ENCODE measurements at regions not wholly inside any gene's neighbourhood (a gene's known extent, or its start where the extent isn't known, plus 50 kb on each side); places are given as distances from the start of the nearest gene placed in this dataset.

GRCh38 chr2:10217489-10218435 lies 84.9 kb upstream of the HPCAL1 start:
- Histone ChIP-seq H3K9me3 (replicated peaks in 1 of 3) (no peaks in the 10 kb centered on the region), H3K4me1 (replicated peaks in 1 of 2) (no peaks in the 10 kb centered on the region), H3K4me3 (no peak overlapping the region), H3K36me3 (replicated peaks in 1 of 2) (no peaks in the 10 kb centered on the region), H3K27ac (no peak overlapping the region), H3K27me3 (no peaks in the 10 kb centered on the region)
- intact Hi-C loops (cut with DNase I): no loop called here
- TF ChIP-seq, protein P1, sequence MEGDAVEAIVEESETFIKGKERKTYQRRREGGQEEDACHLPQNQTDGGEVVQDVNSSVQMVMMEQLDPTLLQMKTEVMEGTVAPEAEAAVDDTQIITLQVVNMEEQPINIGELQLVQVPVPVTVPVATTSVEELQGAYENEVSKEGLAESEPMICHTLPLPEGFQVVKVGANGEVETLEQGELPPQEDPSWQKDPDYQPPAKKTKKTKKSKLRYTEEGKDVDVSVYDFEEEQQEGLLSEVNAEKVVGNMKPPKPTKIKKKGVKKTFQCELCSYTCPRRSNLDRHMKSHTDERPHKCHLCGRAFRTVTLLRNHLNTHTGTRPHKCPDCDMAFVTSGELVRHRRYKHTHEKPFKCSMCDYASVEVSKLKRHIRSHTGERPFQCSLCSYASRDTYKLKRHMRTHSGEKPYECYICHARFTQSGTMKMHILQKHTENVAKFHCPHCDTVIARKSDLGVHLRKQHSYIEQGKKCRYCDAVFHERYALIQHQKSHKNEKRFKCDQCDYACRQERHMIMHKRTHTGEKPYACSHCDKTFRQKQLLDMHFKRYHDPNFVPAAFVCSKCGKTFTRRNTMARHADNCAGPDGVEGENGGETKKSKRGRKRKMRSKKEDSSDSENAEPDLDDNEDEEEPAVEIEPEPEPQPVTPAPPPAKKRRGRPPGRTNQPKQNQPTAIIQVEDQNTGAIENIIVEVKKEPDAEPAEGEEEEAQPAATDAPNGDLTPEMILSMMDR (IDR thresholded peaks at IDR 0.05): no peak
- TF ChIP-seq POLR2A (IDR thresholded peaks at IDR 0.05): no peak
- no peak for DNase-seq
- WGBS, 4 donors: 92 to 96% (median 93%) methylated on average over 8 to 20 of the region's 20 CpGs

DNA sequence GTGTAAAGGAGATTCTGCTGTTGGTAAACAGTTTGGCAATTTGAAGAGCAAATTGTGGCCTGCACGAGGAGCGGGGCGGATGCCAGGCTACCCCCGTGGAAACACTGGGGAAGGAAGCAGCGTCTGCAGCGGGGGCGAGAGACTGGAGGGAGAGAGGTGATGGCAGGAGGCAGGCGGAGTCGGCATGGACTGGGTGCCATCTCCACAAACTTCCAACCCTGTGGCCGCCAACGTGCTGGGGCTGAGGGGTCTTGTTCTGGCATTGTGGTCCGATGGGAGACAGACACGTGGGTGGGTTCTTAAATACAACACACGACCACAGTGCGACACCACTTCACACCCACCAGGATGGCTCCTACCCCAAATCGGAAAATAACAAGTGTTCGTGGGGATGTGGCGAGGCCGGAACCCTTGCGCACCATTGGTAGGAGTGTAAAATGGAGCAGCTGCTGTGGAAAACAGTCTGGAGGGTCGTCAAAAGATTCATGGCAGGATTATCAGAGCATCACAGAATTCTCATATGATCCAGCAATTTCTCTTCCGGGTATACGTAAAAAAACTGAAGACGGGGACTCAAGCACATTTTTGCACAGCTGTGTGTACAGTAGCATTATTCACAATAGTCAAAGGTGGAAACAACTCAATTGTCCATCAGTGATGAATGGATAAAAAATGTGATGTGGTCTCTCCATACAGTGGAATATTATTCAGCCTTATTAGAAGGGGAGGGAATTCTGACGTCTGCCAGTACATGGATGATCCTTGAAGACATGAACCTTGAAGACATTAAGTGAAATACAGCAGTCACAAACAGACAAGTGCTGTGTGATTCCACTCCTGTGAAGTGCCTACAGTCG lies 82.4 kb upstream of the HPCAL1 start:
- intact Hi-C loops (cut with DNase I): no loop called here
- H3K27ac ChIP-seq: no peak overlapping the region
- no peaks in the 10 kb centered on the region for H3K9me3 ChIP-seq (replicated peaks in 1 of 3)
- 86 to 91% (median 88%) methylated on average over 26 of the region's 26 CpGs for WGBS, 4 donors
- DNase-seq: no peak
- TF ChIP-seq, protein P1 (IDR thresholded peaks at IDR 0.05): no peak
- no peak for TF ChIP-seq POLR2A (IDR thresholded peaks at IDR 0.05)
- no peaks in the 10 kb centered on the region for H3K27me3 ChIP-seq
- H3K4me3 ChIP-seq: no peak overlapping the region
- no peaks in the 10 kb centered on the region for H3K4me1 ChIP-seq (replicated peaks in 1 of 2)
- H3K36me3 ChIP-seq (replicated peaks in 1 of 2): no peaks in the 10 kb centered on the region

DNA sequence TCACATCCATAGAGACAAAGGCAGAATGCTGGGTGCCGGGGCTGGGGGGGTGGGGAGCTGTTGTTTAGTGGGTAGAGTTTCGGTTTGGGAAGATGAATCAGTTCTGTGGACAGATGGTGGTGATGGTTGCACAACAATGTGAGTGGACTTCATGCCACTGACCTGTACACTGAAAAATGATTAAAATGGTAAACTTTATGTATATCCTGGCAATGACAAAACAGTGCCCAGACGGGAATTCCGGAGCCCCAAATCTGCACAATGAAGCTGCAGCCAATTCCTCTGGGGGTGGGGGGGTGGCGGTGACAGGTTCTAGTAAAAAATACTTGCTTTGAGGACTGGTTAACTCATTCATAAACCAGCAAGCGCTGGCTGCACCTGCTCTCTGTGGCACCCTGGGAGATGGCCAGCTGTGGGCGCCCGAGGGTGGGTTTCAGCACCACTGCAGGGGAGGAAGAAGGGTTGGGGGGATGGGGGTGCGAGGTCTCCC lies 81.8 kb upstream of the HPCAL1 start:
- no peaks in the 10 kb centered on the region for H3K9me3 ChIP-seq (replicated peaks in 1 of 3)
- TF ChIP-seq, protein P1 (IDR thresholded peaks at IDR 0.05): no peak
- no peak for TF ChIP-seq POLR2A (IDR thresholded peaks at IDR 0.05)
- H3K36me3 ChIP-seq (replicated peaks in 1 of 2): no peaks in the 10 kb centered on the region
- WGBS, 4 donors: 76 to 85% (median 78%) methylated on average over 6 to 9 of the region's 9 CpGs
- no peaks in the 10 kb centered on the region for H3K27me3 ChIP-seq
- no peak for DNase-seq
- intact Hi-C loops (cut with DNase I): no loop called here
- no peak overlapping the region for H3K4me3 ChIP-seq
- H3K4me1 ChIP-seq (replicated peaks in 1 of 2): no peaks in the 10 kb centered on the region
- H3K27ac ChIP-seq: no peak overlapping the region

DNA sequence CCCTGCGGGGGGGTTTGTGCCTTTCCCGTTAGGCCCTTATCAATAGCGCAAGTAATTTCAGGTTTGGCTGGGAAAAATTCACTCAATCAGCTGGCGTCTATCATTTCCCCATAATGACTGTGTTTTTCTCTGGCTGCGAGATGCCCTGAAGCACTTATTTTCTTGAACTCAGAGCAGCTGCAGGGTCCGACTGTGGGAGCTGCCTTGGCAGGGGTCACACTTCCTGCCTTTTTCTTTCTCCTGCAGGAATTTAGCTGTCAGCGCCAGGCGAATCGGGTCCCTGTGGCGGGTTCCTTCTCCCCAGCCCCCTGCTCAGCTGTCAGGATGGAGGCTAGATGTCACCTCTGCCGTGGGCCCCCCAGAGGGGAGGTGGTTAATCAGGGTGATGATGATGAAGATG lies 81.3 kb upstream of the HPCAL1 start:
- Histone ChIP-seq H3K9me3 (replicated peaks in 1 of 3) (no peaks in the 10 kb centered on the region), H3K27ac (no peak overlapping the region), H3K4me1 (replicated peaks in 1 of 2) (no peaks in the 10 kb centered on the region), H3K36me3 (replicated peaks in 1 of 2) (no peaks in the 10 kb centered on the region), H3K27me3 (no peaks in the 10 kb centered on the region), H3K4me3 (no peak overlapping the region)
- no peak for DNase-seq
- intact Hi-C loops (cut with DNase I): no loop called here
- 68 to 76% (median 74%) methylated on average over 11 of the region's 11 CpGs for WGBS, 4 donors
- no peak for TF ChIP-seq POLR2A (IDR thresholded peaks at IDR 0.05)
- TF ChIP-seq, protein P1 (IDR thresholded peaks at IDR 0.05): no peak

All from adrenal gland (tissue), 9 donors.